ENCODE measurements at regions not wholly inside any gene's neighbourhood (a gene's known extent, or its start where the extent isn't known, plus 50 kb on each side); places are given as distances from the start of the nearest gene placed in this dataset.

- Histone ChIP-seq H3K4me1 (no peaks in the 10 kb centered on the region), H3K27ac (no peak overlapping the region), H3K9me3 (no peaks in the 10 kb centered on the region), H3K27me3 (no peaks in the 10 kb centered on the region), H3K4me3 (no peak overlapping the region), H3K36me3 (no peaks in the 10 kb centered on the region)
- no peak for TF ChIP-seq EP300 (IDR thresholded peaks at IDR 0.05)
- TF ChIP-seq POLR2A (IDR thresholded peaks at IDR 0.05): no peak
- TF ChIP-seq CTCF (IDR thresholded peaks at IDR 0.05): no peak
- DNase-seq (ENCODE audit: low spot score in 2 of 2): no peak
- WGBS, 2 donors: 60 to 68% methylated on average over 3 of the region's 3 CpGs
These were observed 72.8 kb upstream of the E2F3 start for GRCh38 chr6:20328924-20329300.

GRCh38 chr6:20331042-20331441 lies 70.6 kb upstream of the E2F3 start:
- H3K27ac ChIP-seq: no peak overlapping the region
- H3K36me3 ChIP-seq: no peaks in the 10 kb centered on the region
- DNase-seq (ENCODE audit: low spot score in 2 of 2): no peak
- no peaks in the 10 kb centered on the region for H3K4me1 ChIP-seq
- H3K27me3 ChIP-seq: no peaks in the 10 kb centered on the region
- no peaks in the 10 kb centered on the region for H3K9me3 ChIP-seq
- TF ChIP-seq POLR2A (IDR thresholded peaks at IDR 0.05) (no peak), EP300 (IDR thresholded peaks at IDR 0.05) (no peak)
- 50 to 59% methylated on average over 3 of the region's 3 CpGs for WGBS, 2 donors
- H3K4me3 ChIP-seq: no peak overlapping the region

- no peak for DNase-seq (ENCODE audit: low spot score in 2 of 2)
- 83 to 89% methylated on average over 5 of the region's 5 CpGs for WGBS, 2 donors
- Histone ChIP-seq H3K4me1 (peaks cover 0 to 3% (median 0%) of the 10 kb centered on the region in 4 donors), H3K36me3 (no peaks in the 10 kb centered on the region), H3K27me3 (no peaks in the 10 kb centered on the region), H3K27ac (no peak overlapping the region), H3K4me3 (no peak overlapping the region), H3K9me3 (no peaks in the 10 kb centered on the region)
- TF ChIP-seq POLR2A (IDR thresholded peaks at IDR 0.05): no peak
- TF ChIP-seq CTCF (IDR thresholded peaks at IDR 0.05): no peak
- no peak for TF ChIP-seq EP300 (IDR thresholded peaks at IDR 0.05)
These were observed 70.1 kb upstream of the E2F3 start for GRCh38 chr6:20331625-20332024.

GRCh38 chr6:20332441-20333006 lies 69.2 kb upstream of the E2F3 start:
- WGBS, 2 donors: 85 to 91% methylated on average over 1 of the region's 1 CpG
- H3K36me3 ChIP-seq: no peaks in the 10 kb centered on the region
- H3K9me3 ChIP-seq: no peaks in the 10 kb centered on the region
- no peak overlapping the region for H3K27ac ChIP-seq
- no peaks in the 10 kb centered on the region for H3K27me3 ChIP-seq
- peaks cover 0 to 3% (median 0%) of the 10 kb centered on the region in 4 donors for H3K4me1 ChIP-seq
- DNase-seq (ENCODE audit: low spot score in 2 of 2): no peak
- H3K4me3 ChIP-seq: no peak overlapping the region
- TF ChIP-seq POLR2A (IDR thresholded peaks at IDR 0.05): no peak
- TF ChIP-seq EP300 (IDR thresholded peaks at IDR 0.05): no peak
- no peak for TF ChIP-seq CTCF (IDR thresholded peaks at IDR 0.05)

- DNase-seq (ENCODE audit: low spot score in 2 of 2): no peak
- 86 to 90% methylated on average over 9 of the region's 9 CpGs for WGBS, 2 donors
These were observed 67.9 kb upstream of the E2F3 start for GRCh38 chr6:20333721-20334269.

More at GRCh38 chr6:20333721-20334269, 67.9 kb upstream of the E2F3 start:
- H3K27ac ChIP-seq: no peak overlapping the region
- H3K36me3 ChIP-seq: no peaks in the 10 kb centered on the region
- TF ChIP-seq POLR2A (IDR thresholded peaks at IDR 0.05) (no peak), CTCF (IDR thresholded peaks at IDR 0.05) (no peak), EP300 (IDR thresholded peaks at IDR 0.05) (no peak)
- no peak overlapping the region for H3K4me3 ChIP-seq
- peaks cover 0 to 3% (median 0%) of the 10 kb centered on the region in 4 donors for H3K4me1 ChIP-seq
- no peaks in the 10 kb centered on the region for H3K27me3 ChIP-seq
- no peaks in the 10 kb centered on the region for H3K9me3 ChIP-seq

Data from tibial nerve (tissue), 4 donors.